Panc1 (cell line): ENCODE measurements at regions not wholly inside any gene's neighbourhood (a gene's known extent, or its start where the extent isn't known, plus 50 kb on each side); places are given as distances from the start of the nearest gene placed in this dataset.

ENCODE experiments used
- ATAC-seq: fragments of 200-7000 bp; cut with Tn5 transposase; 2 replicates; pipeline ENCODE4 v1.9.1; 2020; ENCODE audit warnings: mild to moderate bottlenecking, moderate library complexity
- BruUV-seq: library from RNA; stranded (reverse); fragments of 400-500 nt; replicated peaks from 2 replicates; lab custom pipeline; 2021; lab: Mats Ljungman, UMichigan
- CTCF ChIA-PET: fragments of 300-600 bp; sonication (Branson Sonifier 250); formaldehyde crosslinking; loops from one replicate; lab custom pipeline; 2022; ENCODE audit warnings: antibody characterized with exemption; lab: Charles Lee
- POLR2A ChIA-PET: fragments of 300-600 bp; sonication (Branson Sonifier 250); formaldehyde crosslinking; loops from one replicate; lab custom pipeline; 2022; ENCODE audit warnings: antibody characterized with exemption; lab: Charles Lee
- DNase-seq: peaks from one replicate; pipeline ENCODE4 v3.0.0-alpha.2; 2010; ENCODE audit warnings: low read depth, low spot score
- H3K27ac ChIP-seq: 2 replicates; pipeline ENCODE4 v1.5.1; 2011; ENCODE audit warnings: mild to moderate bottlenecking, low read length, inconsistent platforms
- H3K27me3 ChIP-seq: fragments of 200-500 bp; sonication (Bioruptor generic); 2 replicates; pipeline ENCODE4 v1.6.0; 2014; ENCODE audit warnings: low read length, inconsistent platforms; ENCODE audit not compliant: control insufficient read depth, insufficient read depth
- H3K36me3 ChIP-seq: fragments of 200-500 bp; sonication (Bioruptor generic); 2 replicates; pipeline ENCODE4 v1.5.1; 2014; ENCODE audit warnings: inconsistent platforms, mild to moderate bottlenecking, low read length, moderate library complexity; ENCODE audit not compliant: control insufficient read depth, insufficient read depth
- H3K4me1 ChIP-seq: 2 replicates; pipeline ENCODE4 v1.5.1; 2011; ENCODE audit warnings: inconsistent platforms, mild to moderate bottlenecking, low read length, moderate library complexity; ENCODE audit not compliant: control insufficient read depth, insufficient read depth
- H3K4me3 ChIP-seq, 2 experiments: 2 replicates each; pipeline ENCODE4 v1.5.1; 2011 to 2012; ENCODE audit warnings: low read depth in 2 of 2, low read length in 2 of 2, mild to moderate bottlenecking in 2 of 2, inconsistent platforms in 1 of 2, moderate library complexity in 1 of 2
- H3K9me3 ChIP-seq: fragments of 200-500 bp; sonication (Bioruptor generic); 2 replicates; pipeline ENCODE4 v1.5.1; 2014; ENCODE audit warnings: low read depth, mild to moderate bottlenecking, inconsistent platforms, low read length, moderate library complexity; ENCODE audit not compliant: control insufficient read depth, insufficient read depth
- CTCF ChIP-seq: fragments of 450-650 bp; IDR thresholded peaks from 2 replicates; pipeline ENCODE4 v1.5.1; 2017; ENCODE audit warnings: mild to moderate bottlenecking
- POLR2AphosphoS5 ChIP-seq: IDR thresholded peaks from 2 replicates; pipeline ENCODE4 v1.6.1; 2012; ENCODE audit warnings: mild to moderate bottlenecking, low read depth, low read length, moderate library complexity
- REST ChIP-seq, 2 experiments: IDR thresholded peaks; 2 replicates each; pipeline ENCODE4 v1.6.1; 2011 to 2012; ENCODE audit warnings: low read depth in 2 of 2, control low read depth in 1 of 2, low read length in 1 of 2, mild to moderate bottlenecking in 1 of 2, moderate library complexity in 1 of 2; ENCODE audit not compliant: insufficient read depth in 1 of 2
- SIN3A ChIP-seq: IDR thresholded peaks from 2 replicates; pipeline ENCODE4 v1.6.1; 2012; ENCODE audit warnings: low read depth, mild to moderate bottlenecking, low read length, moderate library complexity, borderline replicate concordance; ENCODE audit not compliant: insufficient read depth
- TCF7L2 ChIP-seq: IDR thresholded peaks from 2 replicates; pipeline ENCODE4 v1.6.1; 2011; ENCODE audit warnings: mild to moderate bottlenecking, low read depth, low read length, inconsistent platforms
- in situ Hi-C: cut with HindIII; loops from 2 replicates; pipeline ENCODE4 v1.10.0; 2016; ENCODE audit warnings: low sequenced_read_pairs, low pct_unique_long_range_greater_than_20kb
- intact Hi-C: fragments of 100-400 bp; cut with micrococcal nuclease; formaldehyde crosslinking; loops from one replicate; pipeline ENCODE4 v1.10.0; 2022; ENCODE audit not compliant: unreplicated experiment

- ChIA-PET CTCF (no interaction called here), POLR2A (no interaction called here)
- H3K27ac ChIP-seq = no peak overlapping the region
- DNase-seq (no peak), ATAC-seq (no peak)
- no peaks in the 10 kb centered on the region for H3K36me3 ChIP-seq
- peaks cover 5% of the 10 kb centered on the region; the same call in 1 of the 2 replicates for H3K9me3 ChIP-seq
- H3K4me3 ChIP-seq = no peak overlapping the region
- TF ChIP-seq CTCF (no peak), POLR2AphosphoS5 (no peak), REST (IDR thresholded peaks at IDR 0.05; ENCODE audit: insufficient read depth in 1 of 2, low read depth in 2 of 2, low read length in 1 of 2) (no peak), SIN3A (no peak), TCF7L2 (no peak)
- no TSS peak for BruUV-seq
- H3K27me3 ChIP-seq = no peaks in the 10 kb centered on the region
- intact Hi-C loops (no loop called here), in situ Hi-C loops (no loop called here)
- H3K4me1 ChIP-seq = no peaks in the 10 kb centered on the region
These were observed 225.5 kb downstream of the HDGFL1 start for GRCh38 chr6:22794844-22795243.

- no peaks in the 10 kb centered on the region for H3K4me1 ChIP-seq
- no peaks in the 10 kb centered on the region for H3K36me3 ChIP-seq
- intact Hi-C loops = no loop called here
- ChIA-PET POLR2A (no interaction called here), CTCF (interaction anchor here (0.5 kb wide), 1 partner anchor 18 kb away, joined by 5 read pairs; no protein-coding TSS in a partner anchor)
- H3K4me3 ChIP-seq = no peak overlapping the region
- BruUV-seq = no TSS peak
- DNase-seq (no peak), ATAC-seq (no peak)
- H3K27me3 ChIP-seq = no peaks in the 10 kb centered on the region
- in situ Hi-C loops = no loop called here
- TF ChIP-seq SIN3A (no peak), TCF7L2 (no peak), POLR2AphosphoS5 (no peak), REST (IDR thresholded peaks at IDR 0.05; ENCODE audit: insufficient read depth in 1 of 2, low read depth in 2 of 2, low read length in 1 of 2) (no peak), CTCF (no peak)
- no peaks in the 10 kb centered on the region for H3K9me3 ChIP-seq
- H3K27ac ChIP-seq = no peak overlapping the region
These were observed 231.1 kb downstream of the HDGFL1 start for GRCh38 chr6:22800451-22800850.
